ENCODE measurements at regions not wholly inside any gene's neighbourhood (a gene's known extent, or its start where the extent isn't known, plus 50 kb on each side); places are given as distances from the start of the nearest gene placed in this dataset.

- no peak for ATAC-seq
- TF ChIP-seq CTCF (IDR thresholded peaks at IDR 0.05) (no peak), EP300 (IDR thresholded peaks at IDR 0.05) (no peak), POLR2AphosphoS5 (IDR thresholded peaks at IDR 0.05) (no peak), POLR2A (IDR thresholded peaks at IDR 0.05) (no peak)
- WGBS, 2 donors (ENCODE audit: low coverage in 1 of 2): 0 to 27% methylated on average over 1 of the region's 1 CpG
- H3K27me3 ChIP-seq: no peaks in the 10 kb centered on the region
- H3K27ac ChIP-seq: no peak overlapping the region
- H3K4me3 ChIP-seq: no peak overlapping the region
- peaks cover 0 to 12% (median 0%) of the 10 kb centered on the region in 3 donors for H3K9me3 ChIP-seq
- no peaks in the 10 kb centered on the region for H3K4me1 ChIP-seq
- no peaks in the 10 kb centered on the region for H3K36me3 ChIP-seq
Measured at GRCh38 chr4:85094735-85095134, 128.2 kb upstream of the WDFY3 start.

- H3K9me3 ChIP-seq: peaks cover 0 to 4% (median 0%) of the 10 kb centered on the region in 3 donors
Measured at GRCh38 chr4:85102606-85103005, 136.1 kb upstream of the WDFY3 start.

GRCh38 chr4:85106166-85106565, 139.7 kb upstream of the WDFY3 start:
- Histone ChIP-seq H3K27ac (no peak overlapping the region), H3K36me3 (no peaks in the 10 kb centered on the region), H3K4me3 (no peak overlapping the region), H3K27me3 (no peaks in the 10 kb centered on the region), H3K9me3 (no peaks in the 10 kb centered on the region), H3K4me1 (no peaks in the 10 kb centered on the region)
- ATAC-seq: no peak
- TF ChIP-seq CTCF (IDR thresholded peaks at IDR 0.05): no peak
- TF ChIP-seq POLR2A (IDR thresholded peaks at IDR 0.05): no peak
- no peak for TF ChIP-seq POLR2AphosphoS5 (IDR thresholded peaks at IDR 0.05)
- TF ChIP-seq EP300 (IDR thresholded peaks at IDR 0.05): no peak

More at GRCh38 chr4:85102606-85103005, 136.1 kb upstream of the WDFY3 start:
- Histone ChIP-seq H3K4me3 (no peak overlapping the region), H3K27ac (no peak overlapping the region), H3K4me1 (no peaks in the 10 kb centered on the region), H3K36me3 (no peaks in the 10 kb centered on the region), H3K27me3 (no peaks in the 10 kb centered on the region)
- TF ChIP-seq CTCF (IDR thresholded peaks at IDR 0.05) (no peak), POLR2A (IDR thresholded peaks at IDR 0.05) (no peak), EP300 (IDR thresholded peaks at IDR 0.05) (no peak), POLR2AphosphoS5 (IDR thresholded peaks at IDR 0.05) (no peak)
- 63 to 78% methylated on average over 1 of the region's 1 CpG for WGBS, 2 donors (ENCODE audit: low coverage in 1 of 2)
- no peak for ATAC-seq

DNA sequence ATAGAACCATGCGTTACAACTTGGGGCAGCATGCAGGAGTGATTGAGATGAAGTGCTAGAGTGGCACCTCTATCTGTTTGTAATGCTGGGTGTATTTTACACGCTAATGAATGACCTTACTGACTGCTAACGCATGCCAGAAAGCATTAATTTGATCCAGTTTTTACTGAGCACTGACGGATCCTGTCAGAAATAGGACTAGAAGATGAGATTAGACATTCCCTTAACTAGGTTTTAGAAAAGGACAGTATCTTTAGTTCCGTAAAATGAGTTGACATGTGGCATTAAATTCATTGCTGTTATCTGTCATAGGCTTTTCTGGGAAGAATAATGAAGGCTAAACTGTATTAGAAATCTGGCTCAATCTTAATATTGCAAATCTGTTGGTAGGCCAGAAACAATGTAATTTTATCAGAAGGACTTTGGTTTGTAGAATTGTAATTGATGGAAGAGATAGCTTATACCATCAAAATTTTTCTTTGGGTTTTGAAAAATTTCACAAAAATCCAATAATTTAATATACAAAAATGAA, 140.4 kb upstream of the WDFY3 start:
- Histone ChIP-seq H3K27me3 (no peaks in the 10 kb centered on the region), H3K4me1 (no peaks in the 10 kb centered on the region), H3K4me3 (no peak overlapping the region), H3K27ac (no peak overlapping the region), H3K9me3 (no peaks in the 10 kb centered on the region), H3K36me3 (no peaks in the 10 kb centered on the region)
- TF ChIP-seq CTCF (IDR thresholded peaks at IDR 0.05) (no peak), POLR2AphosphoS5 (IDR thresholded peaks at IDR 0.05) (no peak), EP300 (IDR thresholded peaks at IDR 0.05) (no peak), POLR2A (IDR thresholded peaks at IDR 0.05) (no peak)
- 66 to 79% methylated on average over 3 to 5 of the region's 5 CpGs for WGBS, 2 donors (ENCODE audit: low coverage in 1 of 2)
- ATAC-seq: no peak

DNA sequence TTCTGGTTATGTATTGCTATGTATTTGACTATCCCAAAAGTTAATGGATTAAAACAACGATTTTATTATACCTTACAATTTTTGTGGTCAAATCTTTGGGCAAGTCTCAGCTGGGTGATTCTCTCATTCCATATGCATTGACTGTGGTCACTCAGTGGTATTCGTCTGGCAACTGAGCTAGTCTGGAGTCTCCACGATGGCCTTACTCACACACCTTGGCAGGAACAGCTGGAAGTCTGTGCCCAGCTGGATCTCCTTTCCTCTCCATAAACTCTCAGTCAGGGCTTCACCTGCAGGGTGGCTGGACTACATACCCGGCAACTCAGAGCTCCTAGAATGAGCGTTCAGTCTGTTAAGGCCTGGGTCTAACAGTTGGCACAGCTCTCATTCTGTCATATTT, 141.1 kb upstream of the WDFY3 start:
- no peaks in the 10 kb centered on the region for H3K4me1 ChIP-seq
- H3K27ac ChIP-seq: no peak overlapping the region
- H3K27me3 ChIP-seq: no peaks in the 10 kb centered on the region
- no peak for TF ChIP-seq POLR2AphosphoS5 (IDR thresholded peaks at IDR 0.05)
- TF ChIP-seq CTCF (IDR thresholded peaks at IDR 0.05): no peak
- no peak for TF ChIP-seq EP300 (IDR thresholded peaks at IDR 0.05)
- no peak for TF ChIP-seq POLR2A (IDR thresholded peaks at IDR 0.05)
- 49 to 54% methylated on average over 4 to 5 of the region's 5 CpGs for WGBS, 2 donors (ENCODE audit: low coverage in 1 of 2)
- no peaks in the 10 kb centered on the region for H3K9me3 ChIP-seq
- ATAC-seq: no peak
- H3K36me3 ChIP-seq: no peaks in the 10 kb centered on the region
- H3K4me3 ChIP-seq: no peak overlapping the region
